ENCODE measurements at regions not wholly inside any gene's neighbourhood (a gene's known extent, or its start where the extent isn't known, plus 50 kb on each side); places are given as distances from the start of the nearest gene placed in this dataset.

DNA sequence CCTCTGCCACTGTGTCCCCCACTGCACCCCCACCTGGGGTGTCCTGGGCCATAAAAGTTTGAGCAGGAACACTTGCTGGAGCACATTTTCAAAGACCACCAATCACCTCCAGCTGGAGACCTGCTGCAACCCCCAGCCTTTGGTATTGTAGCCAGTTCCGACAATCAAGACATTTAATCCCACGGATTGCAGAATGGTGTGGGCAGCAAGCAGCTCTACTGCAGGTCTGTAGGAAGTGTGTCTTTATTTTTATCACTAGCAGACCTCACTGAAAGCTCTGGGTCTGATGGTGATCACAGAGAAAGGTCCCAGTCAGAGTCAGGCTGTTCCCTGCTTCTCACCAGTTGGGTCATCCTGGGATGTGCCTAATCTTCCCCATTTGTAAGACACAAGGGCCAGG, 167.1 kb upstream of the ECI2 start:
- no peak overlapping the region for H3K4me3 ChIP-seq (ENCODE audit: low read depth, low read length)
- no peak for DNase-seq
- peaks cover 67% of the 10 kb centered on the region for H3K27me3 ChIP-seq (ENCODE audit: insufficient read depth, low read depth, severe bottlenecking)
- TF ChIP-seq, protein P1, sequence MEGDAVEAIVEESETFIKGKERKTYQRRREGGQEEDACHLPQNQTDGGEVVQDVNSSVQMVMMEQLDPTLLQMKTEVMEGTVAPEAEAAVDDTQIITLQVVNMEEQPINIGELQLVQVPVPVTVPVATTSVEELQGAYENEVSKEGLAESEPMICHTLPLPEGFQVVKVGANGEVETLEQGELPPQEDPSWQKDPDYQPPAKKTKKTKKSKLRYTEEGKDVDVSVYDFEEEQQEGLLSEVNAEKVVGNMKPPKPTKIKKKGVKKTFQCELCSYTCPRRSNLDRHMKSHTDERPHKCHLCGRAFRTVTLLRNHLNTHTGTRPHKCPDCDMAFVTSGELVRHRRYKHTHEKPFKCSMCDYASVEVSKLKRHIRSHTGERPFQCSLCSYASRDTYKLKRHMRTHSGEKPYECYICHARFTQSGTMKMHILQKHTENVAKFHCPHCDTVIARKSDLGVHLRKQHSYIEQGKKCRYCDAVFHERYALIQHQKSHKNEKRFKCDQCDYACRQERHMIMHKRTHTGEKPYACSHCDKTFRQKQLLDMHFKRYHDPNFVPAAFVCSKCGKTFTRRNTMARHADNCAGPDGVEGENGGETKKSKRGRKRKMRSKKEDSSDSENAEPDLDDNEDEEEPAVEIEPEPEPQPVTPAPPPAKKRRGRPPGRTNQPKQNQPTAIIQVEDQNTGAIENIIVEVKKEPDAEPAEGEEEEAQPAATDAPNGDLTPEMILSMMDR (IDR thresholded peaks at IDR 0.05; ENCODE audit: low read depth, low read length), result no peak
- H3K9me3 ChIP-seq (ENCODE audit: severe bottlenecking), result peaks cover 13% of the 10 kb centered on the region
- H3K27ac ChIP-seq, result no peak overlapping the region
- H3K36me3 ChIP-seq, result no peaks in the 10 kb centered on the region

DNA sequence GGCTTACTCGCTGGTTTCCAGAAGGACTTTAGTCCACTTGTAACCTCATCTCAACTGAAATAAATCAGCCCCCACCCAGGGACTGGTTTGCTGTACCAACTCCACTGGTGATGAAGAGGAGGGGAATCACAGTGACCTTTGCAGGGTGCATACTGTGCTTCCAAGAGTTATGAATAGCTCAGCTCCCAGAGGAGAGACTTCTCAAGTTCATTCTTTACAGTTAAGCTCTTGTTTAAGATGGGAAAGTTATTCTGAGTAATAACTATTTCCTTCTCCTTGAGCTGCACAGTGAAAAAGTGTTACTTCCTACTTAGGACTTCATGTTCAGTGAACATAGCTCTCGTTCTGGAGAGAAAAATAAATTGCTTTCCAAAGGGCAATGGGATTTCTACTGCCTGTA, 166.5 kb upstream of the ECI2 start:
- no peak for DNase-seq
- no peak overlapping the region for H3K4me3 ChIP-seq (ENCODE audit: low read depth, low read length)
- H3K27ac ChIP-seq, result no peak overlapping the region
- peaks cover 14% of the 10 kb centered on the region for H3K9me3 ChIP-seq (ENCODE audit: severe bottlenecking)
- H3K27me3 ChIP-seq (ENCODE audit: insufficient read depth, low read depth, severe bottlenecking), result peaks cover 72% of the 10 kb centered on the region
- H3K36me3 ChIP-seq, result no peaks in the 10 kb centered on the region
- TF ChIP-seq, protein P1 (IDR thresholded peaks at IDR 0.05; ENCODE audit: low read depth, low read length), result no peak

DNA sequence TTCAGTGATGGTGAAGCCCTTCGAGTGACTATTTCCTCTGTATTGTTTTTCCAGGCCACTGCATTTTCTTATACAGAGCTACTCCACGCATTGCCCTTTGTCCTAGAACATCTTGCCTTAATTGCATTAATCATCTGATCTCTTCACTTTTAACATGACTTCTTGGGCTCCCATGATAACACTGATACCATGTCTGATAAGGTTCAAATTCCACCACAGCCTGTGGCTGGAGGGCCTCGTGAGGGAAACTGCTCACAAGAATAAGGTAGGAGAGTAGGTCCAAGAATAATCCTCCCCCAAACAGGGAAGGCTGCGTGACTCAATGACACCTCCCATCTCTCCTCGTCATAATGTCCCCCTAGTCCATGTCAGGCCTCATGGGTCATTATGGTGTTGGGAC, 165.5 kb upstream of the ECI2 start:
- peaks cover 10% of the 10 kb centered on the region for H3K9me3 ChIP-seq (ENCODE audit: severe bottlenecking)
- TF ChIP-seq, protein P1 (IDR thresholded peaks at IDR 0.05; ENCODE audit: low read depth, low read length), result no peak
- H3K27ac ChIP-seq, result no peak overlapping the region
- H3K27me3 ChIP-seq (ENCODE audit: insufficient read depth, low read depth, severe bottlenecking), result peaks cover 74% of the 10 kb centered on the region
- no peaks in the 10 kb centered on the region for H3K36me3 ChIP-seq
- DNase-seq, result no peak
- no peak overlapping the region for H3K4me3 ChIP-seq (ENCODE audit: low read depth, low read length)

DNA sequence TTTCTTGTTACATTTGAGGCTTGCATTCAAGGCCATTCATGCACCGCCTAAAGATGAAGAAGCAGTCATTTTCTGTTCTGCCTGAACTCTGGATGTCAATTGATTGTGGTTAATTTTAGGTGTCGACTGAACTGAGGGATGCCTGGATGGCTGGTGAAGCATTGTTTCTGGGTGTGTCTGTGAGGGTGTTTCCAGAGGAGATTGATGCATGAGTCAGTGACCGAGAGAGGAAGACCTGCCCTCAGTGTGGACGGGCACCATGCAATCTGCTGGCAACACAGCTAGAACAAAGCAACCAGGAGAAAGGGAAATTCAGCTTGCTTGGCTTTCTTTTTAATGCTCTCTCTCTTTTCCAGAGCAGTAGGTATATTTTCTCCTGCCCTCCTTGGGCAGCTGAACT, 164.1 kb upstream of the ECI2 start:
- no peaks in the 10 kb centered on the region for H3K36me3 ChIP-seq
- TF ChIP-seq, protein P1 (IDR thresholded peaks at IDR 0.05; ENCODE audit: low read depth, low read length), result no peak
- peaks cover 85% of the 10 kb centered on the region for H3K27me3 ChIP-seq (ENCODE audit: insufficient read depth, low read depth, severe bottlenecking)
- no peak overlapping the region for H3K4me3 ChIP-seq (ENCODE audit: low read depth, low read length)
- H3K9me3 ChIP-seq (ENCODE audit: severe bottlenecking), result peaks cover 10% of the 10 kb centered on the region
- no peak for DNase-seq
- no peak overlapping the region for H3K27ac ChIP-seq

DNA sequence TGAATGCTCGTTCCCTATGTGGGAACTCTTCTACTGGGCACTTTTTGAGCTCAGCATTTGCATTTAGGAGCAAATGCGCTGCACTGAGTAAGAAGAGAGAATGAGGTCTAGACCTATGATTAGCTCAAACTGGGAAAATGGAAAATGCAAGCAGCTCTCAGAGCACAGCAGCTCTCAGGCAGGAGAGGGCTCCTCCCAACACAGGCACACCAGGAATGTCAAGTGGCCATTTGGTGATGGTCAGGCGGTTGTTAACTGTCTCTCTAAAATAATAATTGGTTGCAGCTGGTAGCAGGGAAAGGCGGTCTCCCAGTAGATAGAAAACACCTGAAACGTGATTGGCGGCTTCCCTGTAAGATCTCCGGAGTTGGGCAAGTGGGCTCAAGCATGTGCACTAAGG, 162.0 kb upstream of the ECI2 start:
- Histone ChIP-seq H3K4me3 (ENCODE audit: low read depth, low read length) (no peak overlapping the region), H3K9me3 (ENCODE audit: severe bottlenecking) (peaks cover 10% of the 10 kb centered on the region)
- TF ChIP-seq, protein P1 (IDR thresholded peaks at IDR 0.05; ENCODE audit: low read depth, low read length), result no peak

DNA sequence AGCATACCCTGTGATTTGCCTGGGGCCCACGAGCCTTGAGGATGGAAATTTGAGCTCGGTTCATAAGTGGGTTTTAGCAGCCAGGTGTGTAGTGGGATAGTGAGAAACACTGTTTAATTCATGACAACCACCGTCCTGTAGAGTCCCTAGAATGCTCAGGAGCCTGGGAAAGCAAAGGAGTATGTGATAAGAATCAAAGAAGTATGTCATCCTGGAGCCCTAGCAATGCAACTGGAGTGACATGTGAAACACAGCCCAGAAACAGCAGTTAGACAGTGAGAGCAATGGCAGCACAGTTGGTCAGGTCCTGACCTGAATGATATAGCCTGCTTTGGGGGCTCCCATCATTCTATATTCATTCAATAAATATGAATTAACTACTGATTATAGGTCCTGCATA, 161.2 kb upstream of the ECI2 start:
- no peak for DNase-seq
- TF ChIP-seq, protein P1 (IDR thresholded peaks at IDR 0.05; ENCODE audit: low read depth, low read length), result no peak
- Histone ChIP-seq H3K9me3 (ENCODE audit: severe bottlenecking) (peaks cover 10% of the 10 kb centered on the region), H3K36me3 (no peaks in the 10 kb centered on the region), H3K27ac (no peak overlapping the region), H3K27me3 (ENCODE audit: insufficient read depth, low read depth, severe bottlenecking) (peaks cover 70% of the 10 kb centered on the region), H3K4me3 (ENCODE audit: low read depth, low read length) (no peak overlapping the region)

More for the DNA sequence above, 162.0 kb upstream of the ECI2 start:
- no peaks in the 10 kb centered on the region for H3K36me3 ChIP-seq
- no peak for DNase-seq
- H3K27me3 ChIP-seq (ENCODE audit: insufficient read depth, low read depth, severe bottlenecking), result peaks cover 78% of the 10 kb centered on the region
- H3K27ac ChIP-seq, result no peak overlapping the region

All from WERI-Rb-1 (cell line).